NCI-H526 treated with DMSO at 0.1 percent for 48 hours (cell line): ENCODE measurements at regions not wholly inside any gene's neighbourhood (a gene's known extent, or its start where the extent isn't known, plus 50 kb on each side); places are given as distances from the start of the nearest gene placed in this dataset.

ENCODE experiments used
- DNase-seq: peaks from one replicate; lab custom pipeline; 2025; lab: John Stamatoyannopoulos, UW

DNA sequence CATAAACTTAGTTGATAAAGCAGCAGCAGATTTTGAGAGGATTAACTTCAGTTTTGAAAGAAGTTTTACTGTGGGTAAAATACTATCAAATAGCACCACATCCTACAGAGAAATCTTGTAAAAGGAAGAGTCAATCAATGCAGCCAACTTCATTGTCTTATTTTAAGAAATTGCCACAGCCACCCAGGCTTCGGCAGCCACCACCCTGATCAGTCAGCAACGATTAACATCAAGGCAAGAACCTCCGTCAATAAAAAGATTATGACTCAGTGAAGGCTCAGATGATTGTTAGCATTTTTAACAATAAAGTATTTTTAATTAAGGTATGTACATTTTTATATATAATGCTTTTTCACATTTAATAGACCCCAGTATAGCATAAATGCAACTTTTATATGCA lies 122.3 kb upstream of the NR4A3 start:
- DNase-seq: no peak

DNA sequence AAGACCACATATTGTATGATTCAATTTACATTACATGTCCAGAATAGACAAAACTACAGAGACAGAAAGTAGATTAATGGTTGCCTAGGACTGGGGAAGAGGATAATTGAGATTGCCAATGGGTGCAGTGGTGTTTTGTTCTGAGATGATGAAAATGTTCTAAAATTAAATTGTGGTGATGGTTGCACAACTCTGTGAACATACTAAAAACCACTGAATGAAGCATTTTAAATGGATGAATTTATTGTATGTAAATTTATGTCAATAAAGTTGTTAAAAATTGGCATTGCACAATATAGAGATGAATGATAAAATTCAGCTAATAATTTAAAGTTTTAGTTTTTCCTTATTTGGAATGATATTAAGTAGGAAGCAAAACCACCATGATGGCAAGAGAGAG lies 109.5 kb upstream of the NR4A3 start:
- no peak for DNase-seq

DNA sequence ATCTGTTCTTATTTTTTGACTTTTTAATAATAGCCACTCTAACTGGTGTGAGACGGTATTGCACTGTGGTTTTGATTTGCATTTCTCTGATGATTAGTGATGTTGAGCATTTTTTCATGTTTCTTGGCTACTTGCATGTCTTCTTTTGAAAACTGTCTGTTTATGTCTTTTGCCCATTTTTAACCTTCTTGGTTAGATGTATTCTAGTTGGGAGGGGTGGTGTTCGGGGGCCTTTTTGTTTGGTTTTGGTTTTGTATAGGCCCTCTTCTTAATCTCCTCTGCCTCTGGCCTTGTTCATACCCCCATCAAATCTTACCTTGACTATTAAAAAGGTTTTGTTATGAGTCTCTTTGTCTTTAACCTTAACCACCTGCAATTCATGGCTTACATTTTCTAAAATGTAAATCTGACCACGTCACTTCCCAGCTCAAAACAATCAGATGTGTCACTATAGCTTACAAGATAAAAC lies 107.8 kb upstream of the NR4A3 start:
- no peak for DNase-seq

DNA sequence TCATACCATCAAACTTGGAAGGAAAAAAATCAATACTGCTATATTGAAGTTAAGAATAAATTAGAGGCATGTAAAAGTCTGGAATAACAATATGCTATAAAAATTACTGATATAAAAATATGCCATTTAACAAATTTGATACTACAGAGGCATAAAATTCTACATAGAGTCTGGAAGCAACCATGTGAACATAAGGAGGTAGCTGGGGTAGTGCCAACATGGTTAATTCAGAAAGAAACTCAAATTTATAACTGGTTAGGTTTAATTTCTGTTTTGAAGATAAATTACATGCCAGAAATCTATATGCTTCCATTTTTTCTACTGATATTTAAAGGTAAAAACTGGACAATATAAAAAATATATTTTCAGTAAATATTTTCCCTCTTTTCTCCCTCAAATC lies 103.1 kb upstream of the NR4A3 start:
- no peak for DNase-seq

DNA sequence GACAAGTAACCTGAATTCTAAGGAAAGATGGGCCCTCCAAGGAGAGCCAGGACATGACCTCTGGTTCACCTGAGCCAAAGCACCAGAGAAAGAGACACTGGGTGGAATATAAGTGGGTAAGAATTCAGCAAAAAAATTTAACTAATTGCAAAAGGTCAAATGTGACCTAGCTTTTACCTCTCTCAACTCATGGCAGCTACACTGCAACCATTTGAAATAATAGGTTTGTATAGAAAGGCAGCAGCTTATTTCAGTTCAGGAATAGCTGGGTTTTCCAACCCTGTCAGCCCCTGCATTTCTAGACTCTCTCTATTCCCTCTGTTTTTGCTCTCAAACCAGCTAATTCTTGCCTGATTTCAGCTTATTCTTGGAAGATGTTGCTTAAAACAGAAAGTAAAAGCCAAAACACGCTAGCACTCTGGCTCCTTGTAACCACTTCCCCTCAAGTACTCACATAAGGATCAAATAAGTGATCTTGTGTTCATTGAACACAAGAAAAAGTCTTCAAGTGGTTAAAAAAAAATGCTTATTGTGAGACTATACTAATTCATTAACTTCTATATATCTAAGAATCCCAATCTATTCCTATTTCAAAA lies 101.1 kb upstream of the NR4A3 start:
- DNase-seq: no peak

DNA sequence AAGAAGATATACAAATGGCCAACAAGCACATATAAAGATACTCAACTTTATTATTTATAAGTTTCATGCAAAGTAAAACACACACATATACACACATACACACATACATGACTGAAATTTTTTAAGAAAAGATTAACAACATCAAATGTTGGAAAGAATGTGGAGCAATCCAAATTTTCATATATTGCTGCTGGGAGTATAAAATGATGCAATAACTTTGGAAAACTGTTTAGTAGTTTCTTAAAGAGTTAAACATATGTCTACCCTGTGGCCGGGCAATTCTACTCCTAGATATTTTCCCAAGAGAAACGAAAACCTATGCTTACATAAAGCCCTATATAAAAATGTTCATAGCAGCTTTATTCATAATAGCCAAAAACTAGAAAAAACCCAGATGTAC lies 99.8 kb upstream of the NR4A3 start:
- DNase-seq: no peak

GRCh38 chr9:99722877-99723276 lies 98.8 kb upstream of the NR4A3 start:
- DNase-seq: no peak

- no peak for DNase-seq
These were observed 97.0 kb upstream of the NR4A3 start for GRCh38 chr9:99724640-99725039.

DNA sequence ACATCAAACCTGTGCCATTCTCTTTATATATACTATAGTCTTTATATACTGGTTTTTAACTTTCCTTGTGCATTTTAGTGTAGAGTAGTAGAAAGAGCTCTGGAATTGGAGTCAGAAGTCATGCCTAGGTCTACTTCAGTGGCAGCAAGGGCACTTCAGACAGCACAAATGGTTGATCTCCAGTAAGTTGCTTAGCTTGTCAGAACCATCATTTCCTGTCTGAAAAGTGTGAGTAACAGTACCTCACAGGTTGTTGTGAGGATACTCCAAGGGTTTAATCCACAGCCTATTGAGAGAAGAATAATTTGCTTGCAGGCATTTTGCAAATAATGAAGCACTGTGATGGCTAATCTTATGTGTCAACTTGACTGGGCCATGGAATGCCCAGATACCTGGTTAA lies 95.8 kb upstream of the NR4A3 start:
- DNase-seq: no peak

GRCh38 chr9:99726758-99727157 lies 94.9 kb upstream of the NR4A3 start:
- no peak for DNase-seq

GRCh38 chr9:99730062-99730461 lies 91.6 kb upstream of the NR4A3 start:
- DNase-seq: no peak

GRCh38 chr9:99731950-99732349 lies 89.7 kb upstream of the NR4A3 start:
- DNase-seq: no peak

DNA sequence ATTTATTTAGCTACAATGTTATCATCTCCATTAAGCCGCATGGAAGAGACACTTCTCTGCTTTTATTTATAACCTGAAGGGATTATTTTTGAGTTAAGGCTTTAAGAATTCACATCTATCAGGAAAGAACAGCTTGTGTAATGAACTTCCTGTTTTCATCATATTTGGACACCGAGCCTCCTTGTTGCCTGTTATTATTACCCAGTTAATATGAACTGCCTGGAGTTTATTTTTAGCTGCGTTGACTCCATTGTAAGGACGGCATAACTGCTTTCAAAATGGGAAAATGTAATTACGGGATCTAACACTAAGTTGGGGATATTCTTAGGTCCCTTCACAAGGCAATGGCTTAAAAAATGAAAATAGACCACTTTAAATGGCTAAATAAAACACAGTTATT lies 89.0 kb upstream of the NR4A3 start:
- no peak for DNase-seq

- DNase-seq: no peak
These were observed 86.6 kb upstream of the NR4A3 start for GRCh38 chr9:99735041-99735440.

GRCh38 chr9:99736291-99736690 lies 85.4 kb upstream of the NR4A3 start:
- no peak for DNase-seq

- no peak for DNase-seq
These were observed 84.0 kb upstream of the NR4A3 start for GRCh38 chr9:99737649-99738048.

GRCh38 chr9:99743006-99743405 lies 78.7 kb upstream of the NR4A3 start:
- no peak for DNase-seq

DNA sequence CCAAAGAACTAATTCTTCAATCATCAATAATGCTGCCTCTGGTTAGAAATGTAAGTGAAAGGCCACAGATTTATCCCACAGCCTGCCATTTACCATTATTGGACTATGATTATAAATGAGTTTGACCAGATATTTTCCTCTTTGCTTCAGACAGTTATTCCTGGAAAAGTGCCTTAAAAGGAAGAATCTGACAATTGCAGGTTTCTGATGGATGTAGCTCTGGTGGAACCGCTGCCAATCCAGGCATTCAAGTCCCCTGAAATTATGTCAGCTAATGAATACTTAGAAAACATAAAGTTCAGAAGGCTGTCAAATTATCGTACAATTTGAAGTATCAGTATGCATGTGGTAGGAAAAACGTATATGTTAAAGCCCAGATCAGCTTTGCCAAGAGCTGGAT lies 78.2 kb upstream of the NR4A3 start:
- DNase-seq: no peak

DNA sequence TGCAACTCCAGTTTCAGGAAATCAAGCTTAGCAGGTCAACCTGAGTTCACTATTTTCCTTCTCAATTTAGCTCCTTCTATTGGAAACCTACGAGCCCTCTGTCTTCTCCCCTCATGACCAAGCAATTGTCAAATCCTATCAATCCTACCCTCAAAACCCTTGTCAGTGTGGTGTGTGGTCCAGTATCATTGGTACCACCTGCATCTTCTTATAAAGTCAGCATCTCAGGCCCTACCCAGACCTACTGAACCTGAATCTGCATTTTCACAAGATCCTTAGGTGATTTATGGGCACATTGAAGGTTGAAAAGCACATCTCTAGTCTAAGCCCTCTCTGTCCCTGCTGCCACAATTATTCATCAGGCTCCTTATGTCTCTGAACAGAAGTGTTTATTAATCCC lies 77.6 kb upstream of the NR4A3 start:
- no peak for DNase-seq

- DNase-seq: no peak
These were observed 76.6 kb upstream of the NR4A3 start for GRCh38 chr9:99745085-99745484.

DNA sequence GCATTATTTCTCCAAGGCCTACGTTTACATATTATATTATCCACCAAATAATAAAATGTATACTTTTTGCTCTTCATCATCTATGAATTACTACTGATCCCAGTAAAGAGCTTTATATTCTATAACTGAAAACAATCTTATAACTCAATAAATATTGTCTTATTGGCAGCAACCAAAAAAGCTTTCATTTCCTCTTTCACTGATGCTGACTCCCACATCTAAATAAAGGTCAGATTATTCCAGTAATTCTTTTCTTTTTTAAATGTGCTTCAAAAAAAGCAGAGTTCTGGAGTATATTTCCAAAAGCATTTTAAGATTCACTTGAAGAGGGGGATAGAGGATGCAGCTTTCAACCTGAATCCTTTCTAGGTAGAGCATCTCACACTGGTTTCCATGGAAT lies 75.3 kb upstream of the NR4A3 start:
- DNase-seq: no peak

- DNase-seq: no peak
These were observed 73.4 kb upstream of the NR4A3 start for GRCh38 chr9:99748266-99748665.

DNA sequence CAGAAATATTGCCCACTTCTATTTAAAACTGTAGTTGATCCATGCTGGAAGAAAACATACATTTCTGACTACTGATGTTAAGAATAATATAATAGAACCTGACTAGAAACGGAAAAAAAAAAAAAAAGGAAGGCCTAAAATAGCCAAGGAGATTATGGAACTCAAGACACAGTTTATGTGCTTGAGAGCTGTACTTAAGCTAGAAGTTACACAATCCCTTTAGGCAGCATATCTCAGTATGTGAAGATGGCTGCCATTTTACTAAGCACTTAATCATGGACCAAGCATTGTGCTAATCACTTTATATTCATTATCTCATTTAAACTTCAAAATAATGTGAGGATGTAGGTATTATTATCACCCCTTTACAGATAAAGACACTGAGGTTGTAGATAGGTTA lies 73.0 kb upstream of the NR4A3 start:
- DNase-seq: no peak

- DNase-seq: no peak
These were observed 72.0 kb upstream of the NR4A3 start for GRCh38 chr9:99749641-99750040.

DNA sequence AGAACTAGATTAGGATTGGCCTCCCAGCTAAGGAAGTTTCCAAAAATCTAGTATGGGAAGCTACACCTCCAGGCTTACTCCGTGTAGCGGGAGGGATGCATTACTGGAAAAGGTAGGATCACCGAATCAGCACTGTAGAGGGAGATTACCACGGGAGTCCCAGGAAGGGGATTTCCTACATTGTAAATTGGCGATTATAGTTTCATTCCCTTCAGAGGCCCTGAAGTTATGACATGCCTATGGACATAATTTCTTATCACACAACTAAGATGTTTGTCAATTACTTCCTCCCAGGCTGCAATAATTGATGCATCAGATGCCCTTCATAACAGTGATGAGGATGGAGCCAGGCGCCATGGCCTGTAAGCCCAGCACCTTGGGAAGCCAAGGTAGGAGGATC lies 71.2 kb upstream of the NR4A3 start:
- DNase-seq: no peak
